Keratinocyte (primary cell): ENCODE measurements at regions not wholly inside any gene's neighbourhood (a gene's known extent, or its start where the extent isn't known, plus 50 kb on each side); places are given as distances from the start of the nearest gene placed in this dataset.

ENCODE experiments used
- DNase-seq: peaks from one replicate; pipeline ENCODE4 v3.0.0-alpha.2; 2011; ENCODE audit warnings: low read depth, missing footprints, low spot score
- FAIRE-seq: peaks from 2 replicates; lab custom pipeline; 2011; peaks lifted over from hg19 to GRCh38; lab: Jason Lieb, UNC
- H2AFZ ChIP-seq: 2 replicates; pipeline ENCODE4 v1.6.0; 2012; ENCODE audit warnings: low read length, control low read depth, inconsistent platforms; ENCODE audit not compliant: control insufficient read depth
- H3K27ac ChIP-seq: 2 replicates; pipeline ENCODE4 v1.5.1; 2011; ENCODE audit warnings: low read length; ENCODE audit not compliant: control insufficient read depth, insufficient read depth
- H3K27me3 ChIP-seq: 3 replicates; pipeline ENCODE4 v1.6.0; 2011; ENCODE audit warnings: low read length; ENCODE audit not compliant: control insufficient read depth, insufficient read depth; ENCODE audit errors: extremely low read depth
- H3K36me3 ChIP-seq, 2 experiments: 2 replicates in 1 of 2; 3 replicates in 1 of 2; pipeline ENCODE4 v1.5.1; 2011; ENCODE audit warnings: low read length in 2 of 2, mild to moderate bottlenecking in 1 of 2; ENCODE audit not compliant: control insufficient read depth in 2 of 2, insufficient read depth in 2 of 2; ENCODE audit errors: extremely low read depth in 1 of 2
- H3K4me1 ChIP-seq: 3 replicates; pipeline ENCODE4 v1.5.1; 2011; ENCODE audit warnings: low read length; ENCODE audit not compliant: control insufficient read depth, insufficient read depth; ENCODE audit errors: extremely low read depth
- H3K4me2 ChIP-seq: 3 replicates; pipeline ENCODE4 v1.6.0; 2011; ENCODE audit warnings: low read depth, low read length; ENCODE audit not compliant: control insufficient read depth, insufficient read depth; ENCODE audit errors: extremely low read depth
- H3K4me3 ChIP-seq, 3 experiments: fragments of 200-600 bp in 1 of 3; sonication (generic) in 1 of 3; 2 replicates in 2 of 3; 3 replicates in 1 of 3; pipeline ENCODE4 v1.5.1; 2011 to 2016; ENCODE audit warnings: low read length in 3 of 3, mild to moderate bottlenecking in 3 of 3, control low read depth in 2 of 3, inconsistent platforms in 1 of 3, low read depth in 1 of 3, mixed read lengths in 1 of 3, mixed run types in 1 of 3, moderate library complexity in 1 of 3; ENCODE audit not compliant: control insufficient read depth in 2 of 3, insufficient read depth in 2 of 3; ENCODE audit errors: extremely low read depth in 1 of 3
- H3K79me2 ChIP-seq: 2 replicates; pipeline ENCODE4 v1.6.0; 2012; ENCODE audit warnings: low read length; ENCODE audit not compliant: control insufficient read depth, insufficient read depth
- H3K9ac ChIP-seq: 3 replicates; pipeline ENCODE4 v1.6.0; 2011; ENCODE audit warnings: low read length; ENCODE audit not compliant: control insufficient read depth, insufficient read depth; ENCODE audit errors: extremely low read depth
- H3K9me1 ChIP-seq: 3 replicates; pipeline ENCODE4 v1.6.0; 2011; ENCODE audit warnings: low read length; ENCODE audit not compliant: control insufficient read depth, insufficient read depth; ENCODE audit errors: extremely low read depth
- H3K9me3 ChIP-seq: 2 replicates; pipeline ENCODE4 v1.5.1; 2012; ENCODE audit warnings: low read depth, low read length; ENCODE audit not compliant: control insufficient read depth
- H4K20me1 ChIP-seq: 3 replicates; pipeline ENCODE4 v1.6.0; 2011; ENCODE audit warnings: low read length; ENCODE audit not compliant: control insufficient read depth, insufficient read depth; ENCODE audit errors: extremely low read depth
- EZH2 ChIP-seq: IDR thresholded peaks from one replicate; pipeline ENCODE4 v1.6.1; 2012; ENCODE audit warnings: inconsistent platforms, mild to moderate bottlenecking, low read length, moderate library complexity
- dilution Hi-C: fragments of 300-500 bp; cut with MboI; formaldehyde crosslinking; loops from one replicate; pipeline ENCODE4 v1.7.0; 2020; ENCODE audit warnings: low sequenced_read_pairs; ENCODE audit not compliant: extremely low pct_ligation_motif_present
- TF ChIP-seq, protein P1 (sequence below), 3 experiments: IDR thresholded peaks in 1 of 3; conservative IDR thresholded peaks in 1 of 3; optimal IDR thresholded peaks in 1 of 3; 2 replicates in 2 of 3; 3 replicates in 1 of 3; pipeline versions ENCODE3 to v1.5.1; 2011; ENCODE audit warnings: low read length in 3 of 3, mild to moderate bottlenecking in 3 of 3, moderate library complexity in 2 of 3, control low read depth in 1 of 3, inconsistent platforms in 1 of 3; ENCODE audit not compliant: insufficient read depth in 2 of 3; ENCODE audit errors: extremely low read depth in 1 of 3

DNA sequence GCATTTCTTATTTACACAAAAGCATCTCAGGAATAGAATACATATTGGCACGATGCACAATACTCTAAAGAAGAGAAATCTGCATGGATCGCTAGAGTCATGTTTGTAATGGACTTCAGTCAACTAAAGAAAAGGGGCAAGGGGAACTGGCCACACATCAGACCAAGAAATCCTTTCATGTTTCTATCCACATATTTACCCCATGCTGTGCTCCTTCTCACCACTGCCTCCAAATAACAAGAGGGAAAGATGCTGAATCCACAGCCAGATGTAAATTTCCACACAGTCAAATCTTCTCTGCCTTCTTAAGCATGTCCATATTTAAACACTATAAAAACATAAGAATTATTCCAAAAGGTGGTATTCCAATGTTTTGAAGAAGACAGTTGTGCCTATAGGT lies 67.6 kb downstream of the COX18 start:
- Histone ChIP-seq H3K4me3 (no peak overlapping the region), H3K27me3 (no peaks in the 10 kb centered on the region), H2AFZ (no peak overlapping the region), H3K9ac (no peak overlapping the region), H3K4me2 (no peak overlapping the region), H3K27ac (no peak overlapping the region), H3K9me3 (no peaks in the 10 kb centered on the region), H3K4me1 (peaks cover 8% of the 10 kb centered on the region), H3K9me1 (no peaks in the 10 kb centered on the region), H4K20me1 (no peaks in the 10 kb centered on the region), H3K36me3 (no peaks in the 10 kb centered on the region), H3K79me2 (no peaks in the 10 kb centered on the region)
- dilution Hi-C loops, result no loop called here
- FAIRE-seq, result no peak
- DNase-seq, result no peak
- no peak for TF ChIP-seq EZH2
- TF ChIP-seq, protein P1, sequence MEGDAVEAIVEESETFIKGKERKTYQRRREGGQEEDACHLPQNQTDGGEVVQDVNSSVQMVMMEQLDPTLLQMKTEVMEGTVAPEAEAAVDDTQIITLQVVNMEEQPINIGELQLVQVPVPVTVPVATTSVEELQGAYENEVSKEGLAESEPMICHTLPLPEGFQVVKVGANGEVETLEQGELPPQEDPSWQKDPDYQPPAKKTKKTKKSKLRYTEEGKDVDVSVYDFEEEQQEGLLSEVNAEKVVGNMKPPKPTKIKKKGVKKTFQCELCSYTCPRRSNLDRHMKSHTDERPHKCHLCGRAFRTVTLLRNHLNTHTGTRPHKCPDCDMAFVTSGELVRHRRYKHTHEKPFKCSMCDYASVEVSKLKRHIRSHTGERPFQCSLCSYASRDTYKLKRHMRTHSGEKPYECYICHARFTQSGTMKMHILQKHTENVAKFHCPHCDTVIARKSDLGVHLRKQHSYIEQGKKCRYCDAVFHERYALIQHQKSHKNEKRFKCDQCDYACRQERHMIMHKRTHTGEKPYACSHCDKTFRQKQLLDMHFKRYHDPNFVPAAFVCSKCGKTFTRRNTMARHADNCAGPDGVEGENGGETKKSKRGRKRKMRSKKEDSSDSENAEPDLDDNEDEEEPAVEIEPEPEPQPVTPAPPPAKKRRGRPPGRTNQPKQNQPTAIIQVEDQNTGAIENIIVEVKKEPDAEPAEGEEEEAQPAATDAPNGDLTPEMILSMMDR (optimal IDR thresholded peaks at IDR 0.05 in 1 of 3, IDR thresholded peaks at IDR 0.05 in 1 of 3, conservative IDR thresholded peaks at IDR 0.05 in 1 of 3; ENCODE audit: extremely low read depth in 1 of 3, insufficient read depth in 2 of 3, low read length in 3 of 3), result no peak

DNA sequence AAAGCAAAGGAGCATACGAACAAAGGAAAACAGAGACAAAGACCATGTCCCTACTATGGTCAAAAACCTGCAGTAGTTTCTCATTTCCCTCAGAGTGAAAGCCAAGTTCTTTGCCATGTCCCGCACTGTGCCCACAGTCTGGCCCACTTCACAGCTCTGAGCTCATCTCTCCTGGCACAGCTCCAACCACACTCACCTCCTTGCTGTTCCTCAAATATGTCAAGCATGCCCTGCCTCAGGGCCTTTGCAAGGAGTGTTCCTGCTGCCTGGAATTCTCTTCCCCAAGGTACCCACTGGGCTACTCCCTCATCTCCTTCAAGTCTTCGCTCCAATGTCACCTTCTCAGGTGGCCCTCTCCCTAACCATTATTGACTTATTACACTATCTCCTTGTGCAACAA lies 72.1 kb downstream of the COX18 start:
- DNase-seq (peak; percentile 45), FAIRE-seq (peak; percentile 92)
- dilution Hi-C loops, result no loop called here
- no peaks in the 10 kb centered on the region for H3K27me3 ChIP-seq
- peak overlapping the region; percentile 18 for H3K4me2 ChIP-seq
- no peaks in the 10 kb centered on the region for H3K79me2 ChIP-seq
- TF ChIP-seq, protein P1 (optimal IDR thresholded peaks at IDR 0.05 in 1 of 3, IDR thresholded peaks at IDR 0.05 in 1 of 3, conservative IDR thresholded peaks at IDR 0.05 in 1 of 3; ENCODE audit: extremely low read depth in 1 of 3, insufficient read depth in 2 of 3, low read length in 3 of 3), result no peak
- no peak for TF ChIP-seq EZH2
- H4K20me1 ChIP-seq, result no peaks in the 10 kb centered on the region
- no peaks in the 10 kb centered on the region for H3K36me3 ChIP-seq
- H3K27ac ChIP-seq, result no peak overlapping the region
- H3K9ac ChIP-seq, result no peak overlapping the region
- no peaks in the 10 kb centered on the region for H3K9me3 ChIP-seq
- H3K9me1 ChIP-seq, result no peaks in the 10 kb centered on the region
- H2AFZ ChIP-seq, result no peak overlapping the region
- H3K4me3 ChIP-seq, result no peak overlapping the region
- peaks cover 8% of the 10 kb centered on the region for H3K4me1 ChIP-seq
